ENCODE measurements at regions not wholly inside any gene's neighbourhood (a gene's known extent, or its start where the extent isn't known, plus 50 kb on each side); places are given as distances from the start of the nearest gene placed in this dataset.

- no peak for TF ChIP-seq CTCF (optimal IDR thresholded peaks at IDR 0.05 in 1 of 3, IDR thresholded peaks at IDR 0.05 in 1 of 3, conservative IDR thresholded peaks at IDR 0.05 in 1 of 3; ENCODE audit: extremely low read depth in 1 of 3, insufficient read depth in 2 of 3, low read length in 3 of 3)
- TF ChIP-seq EZH2 (IDR thresholded peaks at IDR 0.05; ENCODE audit: low read length), result no peak
- no peak for FAIRE-seq
- no peaks in the 10 kb centered on the region for H4K20me1 ChIP-seq (ENCODE audit: control insufficient read depth, extremely low read depth, insufficient read depth, low read length)
- H3K79me2 ChIP-seq (ENCODE audit: control insufficient read depth, insufficient read depth, low read length), result no peaks in the 10 kb centered on the region
- no peaks in the 10 kb centered on the region for H3K9me3 ChIP-seq (ENCODE audit: control insufficient read depth, low read depth, low read length)
- no peaks in the 10 kb centered on the region for H3K9me1 ChIP-seq (ENCODE audit: control insufficient read depth, extremely low read depth, insufficient read depth, low read length)
- no peaks in the 10 kb centered on the region for H3K27me3 ChIP-seq (ENCODE audit: control insufficient read depth, extremely low read depth, insufficient read depth, low read length)
- no peak overlapping the region for H3K4me2 ChIP-seq (ENCODE audit: control insufficient read depth, extremely low read depth, insufficient read depth, low read depth, low read length)
- no peak overlapping the region for H2AFZ ChIP-seq (ENCODE audit: control insufficient read depth, low read length)
- no peaks in the 10 kb centered on the region for H3K4me1 ChIP-seq (ENCODE audit: control insufficient read depth, extremely low read depth, insufficient read depth, low read length)
- no peak for DNase-seq (ENCODE audit: low read depth, low spot score)
- no peak overlapping the region for H3K27ac ChIP-seq (ENCODE audit: control insufficient read depth, insufficient read depth, low read length)
- no peaks in the 10 kb centered on the region for H3K36me3 ChIP-seq (ENCODE audit: control insufficient read depth in 2 of 2, extremely low read depth in 1 of 2, insufficient read depth in 2 of 2, low read length in 2 of 2)
- no peak overlapping the region for H3K9ac ChIP-seq (ENCODE audit: control insufficient read depth, extremely low read depth, insufficient read depth, low read length)
- dilution Hi-C loops (cut with MboI; ENCODE audit: extremely low pct_ligation_motif_present, low sequenced_read_pairs), result no loop called here
- H3K4me3 ChIP-seq (ENCODE audit: control insufficient read depth in 2 of 3, extremely low read depth in 1 of 3, insufficient read depth in 2 of 3, low read depth in 1 of 3, low read length in 3 of 3), result no peak overlapping the region
Observed at GRCh38 chr5:163245584-163245983, 191.8 kb upstream of the CCNG1 start.

DNA sequence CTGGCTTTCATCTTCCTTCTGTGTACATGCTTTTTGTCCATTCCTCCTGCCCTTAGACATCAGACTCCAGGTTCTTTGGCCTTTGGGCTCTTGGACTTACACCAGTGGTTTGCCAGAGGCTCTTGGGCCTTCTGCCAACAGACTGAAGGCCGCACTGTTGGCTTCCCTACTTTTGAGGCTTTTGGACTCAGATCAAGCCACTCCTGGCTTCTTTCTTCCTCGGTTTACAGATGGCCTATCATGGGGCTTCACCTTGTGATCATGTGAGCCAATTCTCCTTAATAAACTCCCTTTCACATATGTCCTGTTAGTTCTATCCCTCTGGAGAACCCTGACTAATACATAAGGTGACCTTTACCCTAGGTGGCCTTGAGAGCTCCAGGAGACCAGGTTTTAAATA lies 189.1 kb upstream of the CCNG1 start:
- TF ChIP-seq CTCF (optimal IDR thresholded peaks at IDR 0.05 in 1 of 3, IDR thresholded peaks at IDR 0.05 in 1 of 3, conservative IDR thresholded peaks at IDR 0.05 in 1 of 3; ENCODE audit: extremely low read depth in 1 of 3, insufficient read depth in 2 of 3, low read length in 3 of 3) (no peak), EZH2 (IDR thresholded peaks at IDR 0.05; ENCODE audit: low read length) (no peak)
- no peak overlapping the region for H2AFZ ChIP-seq (ENCODE audit: control insufficient read depth, low read length)
- no peak for FAIRE-seq

More for the DNA sequence above, 189.1 kb upstream of the CCNG1 start:
- no peak overlapping the region for H3K27ac ChIP-seq (ENCODE audit: control insufficient read depth, insufficient read depth, low read length)
- no peaks in the 10 kb centered on the region for H3K79me2 ChIP-seq (ENCODE audit: control insufficient read depth, insufficient read depth, low read length)
- H3K4me1 ChIP-seq (ENCODE audit: control insufficient read depth, extremely low read depth, insufficient read depth, low read length), result no peaks in the 10 kb centered on the region
- H3K27me3 ChIP-seq (ENCODE audit: control insufficient read depth, extremely low read depth, insufficient read depth, low read length), result no peaks in the 10 kb centered on the region
- H3K4me3 ChIP-seq (ENCODE audit: control insufficient read depth in 2 of 3, extremely low read depth in 1 of 3, insufficient read depth in 2 of 3, low read depth in 1 of 3, low read length in 3 of 3), result no peak overlapping the region
- dilution Hi-C loops (cut with MboI; ENCODE audit: extremely low pct_ligation_motif_present, low sequenced_read_pairs), result no loop called here
- DNase-seq (ENCODE audit: low read depth, low spot score), result no peak
- H4K20me1 ChIP-seq (ENCODE audit: control insufficient read depth, extremely low read depth, insufficient read depth, low read length), result no peaks in the 10 kb centered on the region
- H3K36me3 ChIP-seq (ENCODE audit: control insufficient read depth in 2 of 2, extremely low read depth in 1 of 2, insufficient read depth in 2 of 2, low read length in 2 of 2), result no peaks in the 10 kb centered on the region
- H3K9ac ChIP-seq (ENCODE audit: control insufficient read depth, extremely low read depth, insufficient read depth, low read length), result no peak overlapping the region
- H3K4me2 ChIP-seq (ENCODE audit: control insufficient read depth, extremely low read depth, insufficient read depth, low read depth, low read length), result no peak overlapping the region
- H3K9me1 ChIP-seq (ENCODE audit: control insufficient read depth, extremely low read depth, insufficient read depth, low read length), result no peaks in the 10 kb centered on the region
- no peaks in the 10 kb centered on the region for H3K9me3 ChIP-seq (ENCODE audit: control insufficient read depth, low read depth, low read length)

Data from keratinocyte (primary cell).